ENCODE measurements at regions not wholly inside any gene's neighbourhood (a gene's known extent, or its start where the extent isn't known, plus 50 kb on each side); places are given as distances from the start of the nearest gene placed in this dataset.

GRCh38 chr6:23587582-23587981 is 538.4 kb upstream of the NRSN1 start:
- Histone ChIP-seq H3K9me3 (no peaks in the 10 kb centered on the region), H3K36me3 (no peaks in the 10 kb centered on the region), H3K27me3 (no peaks in the 10 kb centered on the region), H3K4me3 (no peak overlapping the region), H3K4me1 (no peaks in the 10 kb centered on the region), H3K27ac (no peak overlapping the region), H3K9ac (ENCODE audit: low read depth in 2 of 2, low read length in 2 of 2) (no peak overlapping the region)
- no peak for TF ChIP-seq CTCF (IDR thresholded peaks at IDR 0.05)
- no peak for DNase-seq
- intact Hi-C loops (cut with DNase I), result no loop called here

- H3K27ac ChIP-seq, result no peak overlapping the region
- no peak for DNase-seq
- no peak overlapping the region for H3K4me3 ChIP-seq
- no peak overlapping the region for H3K9ac ChIP-seq (ENCODE audit: low read depth in 2 of 2, low read length in 2 of 2)
- intact Hi-C loops (cut with DNase I), result no loop called here
- H3K36me3 ChIP-seq, result no peaks in the 10 kb centered on the region
- no peaks in the 10 kb centered on the region for H3K4me1 ChIP-seq
- no peak for TF ChIP-seq CTCF (IDR thresholded peaks at IDR 0.05)
- H3K9me3 ChIP-seq, result no peaks in the 10 kb centered on the region
- H3K27me3 ChIP-seq, result no peaks in the 10 kb centered on the region
Measured at GRCh38 chr6:23589811-23590210, 536.2 kb upstream of the NRSN1 start.

GRCh38 chr6:23590498-23591126 is 535.4 kb upstream of the NRSN1 start:
- Histone ChIP-seq H3K4me1 (no peaks in the 10 kb centered on the region), H3K9ac (ENCODE audit: low read depth in 2 of 2, low read length in 2 of 2) (no peak overlapping the region), H3K36me3 (no peaks in the 10 kb centered on the region), H3K9me3 (no peaks in the 10 kb centered on the region), H3K27me3 (no peaks in the 10 kb centered on the region), H3K27ac (no peak overlapping the region), H3K4me3 (no peak overlapping the region)
- no peak for DNase-seq
- intact Hi-C loops (cut with DNase I), result no loop called here
- TF ChIP-seq CTCF (IDR thresholded peaks at IDR 0.05), result no peak

GRCh38 chr6:23591761-23592160 is 534.3 kb upstream of the NRSN1 start:
- Histone ChIP-seq H3K9ac (ENCODE audit: low read depth in 2 of 2, low read length in 2 of 2) (no peak overlapping the region), H3K27ac (no peak overlapping the region), H3K36me3 (no peaks in the 10 kb centered on the region), H3K27me3 (no peaks in the 10 kb centered on the region), H3K4me3 (no peak overlapping the region), H3K4me1 (no peaks in the 10 kb centered on the region), H3K9me3 (no peaks in the 10 kb centered on the region)
- no peak for TF ChIP-seq CTCF (IDR thresholded peaks at IDR 0.05)
- no peak for DNase-seq
- intact Hi-C loops (cut with DNase I), result no loop called here

- no peaks in the 10 kb centered on the region for H3K4me1 ChIP-seq
- no peak overlapping the region for H3K9ac ChIP-seq (ENCODE audit: low read depth in 2 of 2, low read length in 2 of 2)
- H3K27me3 ChIP-seq, result no peaks in the 10 kb centered on the region
- no peak overlapping the region for H3K27ac ChIP-seq
- no peak overlapping the region for H3K4me3 ChIP-seq
- no peaks in the 10 kb centered on the region for H3K36me3 ChIP-seq
- no peak for TF ChIP-seq CTCF (IDR thresholded peaks at IDR 0.05)
- DNase-seq, result no peak
- intact Hi-C loops (cut with DNase I), result no loop called here
- no peaks in the 10 kb centered on the region for H3K9me3 ChIP-seq
Measured at GRCh38 chr6:23600118-23600517, 525.9 kb upstream of the NRSN1 start.
